HEK293 (cell line): ENCODE measurements at regions not wholly inside any gene's neighbourhood (a gene's known extent, or its start where the extent isn't known, plus 50 kb on each side); places are given as distances from the start of the nearest gene placed in this dataset.

Source experiments
- CTCF ChIA-PET: fragments of 350-600 bp; formaldehyde crosslinking; extraction: SDS; loops from one replicate; lab custom pipeline; 2021; ENCODE audit warnings: antibody characterized with exemption; lab: Yijun Ruan, JAX
- POLR2A ChIA-PET: fragments of 300-600 bp; formaldehyde crosslinking; extraction: SDS; loops from one replicate; lab custom pipeline; 2020; ENCODE audit warnings: antibody characterized with exemption, inconsistent platforms; lab: Yijun Ruan, JAX
- H3K27ac ChIP-seq: fragments of 200-500 bp; sonication (Bioruptor generic); 2 replicates; pipeline ENCODE4 v1.5.1; 2014; ENCODE audit warnings: low read depth, low read length, control low read depth, inconsistent platforms; ENCODE audit errors: extremely low read depth
- H3K36me3 ChIP-seq, 2 experiments: fragments of 200-500 bp in 1 of 2; sonication (Bioruptor generic) in 1 of 2; 1 replicate in 1 of 2; 2 replicates in 1 of 2; pipeline ENCODE4 v1.5.1; 2014 to 2017; ENCODE audit warnings: inconsistent platforms in 2 of 2, low read length in 2 of 2; ENCODE audit not compliant: control insufficient read depth in 2 of 2, insufficient read depth in 1 of 2
- H3K4me1 ChIP-seq: fragments of 200-500 bp; sonication (Bioruptor generic); 2 replicates; pipeline ENCODE4 v1.5.1; 2014; ENCODE audit warnings: mild to moderate bottlenecking, low read length, inconsistent platforms; ENCODE audit not compliant: control insufficient read depth, insufficient read depth
- H3K4me3 ChIP-seq: 2 replicates; pipeline ENCODE4 v1.5.1; 2011; ENCODE audit warnings: low read depth, mild to moderate bottlenecking, control low read depth, low read length, moderate library complexity
- H3K9me3 ChIP-seq: fragments of 200-500 bp; sonication (Bioruptor generic); 2 replicates; pipeline ENCODE4 v1.5.1; 2014; ENCODE audit warnings: low read depth, low read length, inconsistent platforms; ENCODE audit not compliant: control insufficient read depth, insufficient read depth
- GLI2 ChIP-seq: fragments of 450-650 bp; formaldehyde crosslinking; IDR thresholded peaks from 2 replicates; pipeline ENCODE4; 2017; ENCODE audit warnings: missing biosample characterization, missing genetic modification characterization, low read depth, borderline replicate concordance
- GLI4 ChIP-seq: fragments of 450-650 bp; formaldehyde crosslinking; IDR thresholded peaks from 2 replicates; pipeline ENCODE4 v1.5.1; 2016; ENCODE audit warnings: missing biosample characterization, missing genetic modification characterization
- GLIS2 ChIP-seq: fragments of 450-650 bp; formaldehyde crosslinking; IDR thresholded peaks from 2 replicates; pipeline ENCODE4 v1.5.1; 2016; ENCODE audit warnings: missing biosample characterization, missing genetic modification characterization
- PATZ1 ChIP-seq: fragments of 450-650 bp; formaldehyde crosslinking; IDR thresholded peaks from 2 replicates; pipeline ENCODE4 v1.5.1; 2016; ENCODE audit warnings: missing biosample characterization, missing genetic modification characterization
- PRDM1 ChIP-seq: fragments of 450-650 bp; formaldehyde crosslinking; IDR thresholded peaks from 2 replicates; pipeline ENCODE4; 2016; ENCODE audit warnings: missing biosample characterization, missing genetic modification characterization
- SCRT2 ChIP-seq: fragments of 450-650 bp; formaldehyde crosslinking; IDR thresholded peaks from 2 replicates; pipeline ENCODE4 v1.5.1; 2016; ENCODE audit warnings: missing biosample characterization, missing genetic modification characterization
- SETDB1 ChIP-seq: IDR thresholded peaks from one replicate; pipeline ENCODE4 v1.6.1; 2017; ENCODE audit warnings: mild to moderate bottlenecking, low read length, moderate library complexity, mixed read lengths; ENCODE audit not compliant: insufficient read length
- ZEB2 ChIP-seq: fragments of 450-650 bp; formaldehyde crosslinking; IDR thresholded peaks from 2 replicates; pipeline ENCODE4 v1.5.1; 2016; ENCODE audit warnings: missing biosample characterization, missing genetic modification characterization
- ZIC2 ChIP-seq: fragments of 450-650 bp; formaldehyde crosslinking; IDR thresholded peaks from 2 replicates; pipeline ENCODE4 v1.5.1; 2016; ENCODE audit warnings: missing biosample characterization, missing genetic modification characterization
- ZNF169 ChIP-seq: fragments of 450-650 bp; formaldehyde crosslinking; IDR thresholded peaks from 2 replicates; pipeline ENCODE4 v1.5.1; 2016; ENCODE audit warnings: missing biosample characterization, missing genetic modification characterization
- ZNF302 ChIP-seq: fragments of 450-650 bp; formaldehyde crosslinking; IDR thresholded peaks from 2 replicates; pipeline ENCODE4 v1.5.1; 2016; ENCODE audit warnings: missing biosample characterization, missing genetic modification characterization, low read depth
- ZNF514 ChIP-seq: fragments of 450-650 bp; formaldehyde crosslinking; IDR thresholded peaks from 2 replicates; pipeline ENCODE4 v1.5.1; 2016; ENCODE audit warnings: missing biosample characterization, missing genetic modification characterization
- ZNF530 ChIP-seq: fragments of 450-650 bp; formaldehyde crosslinking; IDR thresholded peaks from 2 replicates; pipeline ENCODE4 v1.5.1; 2016; ENCODE audit warnings: low read depth, missing biosample characterization, missing genetic modification characterization
- ZNF548 ChIP-seq: fragments of 450-650 bp; formaldehyde crosslinking; IDR thresholded peaks from 2 replicates; pipeline ENCODE4 v1.5.1; 2016; ENCODE audit warnings: missing biosample characterization, missing genetic modification characterization
- ZNF560 ChIP-seq: fragments of 450-650 bp; formaldehyde crosslinking; IDR thresholded peaks from 2 replicates; pipeline ENCODE4 v1.5.1; 2017; ENCODE audit warnings: missing biosample characterization, missing genetic modification characterization, borderline replicate concordance
- ZNF596 ChIP-seq: fragments of 450-650 bp; IDR thresholded peaks from 2 replicates; pipeline ENCODE4 v1.5.0; 2018; ENCODE audit warnings: missing biosample characterization, mild to moderate bottlenecking, missing genetic modification characterization, moderate library complexity
- ZNF623 ChIP-seq: fragments of 450-650 bp; formaldehyde crosslinking; IDR thresholded peaks from 2 replicates; pipeline ENCODE4 v1.5.1; 2016; ENCODE audit warnings: missing biosample characterization, missing genetic modification characterization
- ZNF654 ChIP-seq: fragments of 450-650 bp; formaldehyde crosslinking; IDR thresholded peaks from 2 replicates; pipeline ENCODE4 v1.5.1; 2016; ENCODE audit warnings: low read depth, missing biosample characterization, missing genetic modification characterization
- ZNF707 ChIP-seq: fragments of 450-650 bp; formaldehyde crosslinking; IDR thresholded peaks from 2 replicates; pipeline ENCODE4 v1.5.1; 2016; ENCODE audit warnings: missing biosample characterization, missing genetic modification characterization
- ZNF768 ChIP-seq: fragments of 450-650 bp; formaldehyde crosslinking; IDR thresholded peaks from 2 replicates; pipeline ENCODE4 v1.5.1; 2018; ENCODE audit warnings: missing biosample characterization, mild to moderate bottlenecking, missing genetic modification characterization
- ZNF791 ChIP-seq: fragments of 450-650 bp; formaldehyde crosslinking; IDR thresholded peaks from 2 replicates; pipeline ENCODE4 v1.5.1; 2016; ENCODE audit warnings: missing biosample characterization, missing genetic modification characterization
- ZNF843 ChIP-seq: fragments of 450-650 bp; formaldehyde crosslinking; IDR thresholded peaks from 2 replicates; pipeline ENCODE4 v1.5.1; 2016; ENCODE audit warnings: missing biosample characterization, missing genetic modification characterization

GRCh38 chr11:31958076-31958735 lies 132.7 kb upstream of the RCN1 start:
- H3K36me3 ChIP-seq = no peaks in the 10 kb centered on the region
- H3K4me3 ChIP-seq = no peak overlapping the region
- no peaks in the 10 kb centered on the region for H3K4me1 ChIP-seq
- TF ChIP-seq GLI4 (tag by site-specific recombination) (no peak), ZIC2 (tag by site-specific recombination) (no peak), ZNF791 (tag by site-specific recombination) (no peak), ZNF530 (tag by site-specific recombination) (no peak), PRDM1 (peak; percentile 49), ZNF654 (tag by site-specific recombination) (peak; percentile 66), ZNF768 (tag by site-specific recombination) (peak; percentile 45; the same call in 1 of the 2 replicates), GLIS2 (no peak), ZNF596 (no peak)
- CTCF ChIA-PET = interaction anchor here (0.6 to 6.2 kb wide), 77 partner anchors 9 to 854 kb away, joined by 3 to 61 read pairs (median 5); no protein-coding TSS in a partner anchor
- no peak overlapping the region for H3K27ac ChIP-seq
- H3K9me3 ChIP-seq = no peaks in the 10 kb centered on the region
- POLR2A ChIA-PET = interaction anchor here (0.6 kb wide), 1 partner anchor 468 kb away, joined by 4 read pairs; no protein-coding TSS in a partner anchor

DNA sequence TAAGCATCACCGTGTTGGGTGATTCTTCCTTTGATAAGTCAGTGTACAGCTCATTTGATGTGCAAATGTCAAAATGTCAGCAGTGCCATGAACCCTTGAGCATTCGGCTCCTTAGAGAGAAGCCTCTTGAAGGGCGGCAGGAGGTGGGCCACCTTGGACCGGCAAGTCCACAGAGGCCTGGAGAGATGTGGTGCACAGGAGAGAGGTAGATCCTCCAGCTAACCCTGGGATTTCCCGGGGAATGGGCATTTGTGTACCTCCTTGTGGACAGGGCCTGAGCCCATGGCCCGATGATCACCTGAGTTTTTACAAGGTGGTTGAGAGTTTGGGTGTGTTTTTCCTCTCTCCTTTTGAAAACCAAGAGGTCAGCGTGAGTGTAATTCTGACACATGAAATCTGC lies 133.2 kb upstream of the RCN1 start:
- CTCF ChIA-PET = interaction anchor here (0.6 to 6.2 kb wide), 65 partner anchors 9 to 850 kb away, joined by 3 to 61 read pairs (median 6); no protein-coding TSS in a partner anchor
- Histone ChIP-seq H3K9me3 (no peaks in the 10 kb centered on the region), H3K27ac (no peak overlapping the region), H3K4me3 (no peak overlapping the region), H3K36me3 (no peaks in the 10 kb centered on the region), H3K4me1 (no peaks in the 10 kb centered on the region)
- no peak for TF ChIP-seq ZNF707 (tag by site-specific recombination)
- POLR2A ChIA-PET = interaction anchor here (0.6 kb wide), 1 partner anchor 468 kb away, joined by 4 read pairs; no protein-coding TSS in a partner anchor

GRCh38 chr11:31956310-31956709 lies 134.6 kb upstream of the RCN1 start:
- Histone ChIP-seq H3K4me1 (no peaks in the 10 kb centered on the region), H3K4me3 (no peak overlapping the region), H3K9me3 (no peaks in the 10 kb centered on the region), H3K27ac (no peak overlapping the region), H3K36me3 (no peaks in the 10 kb centered on the region)
- TF ChIP-seq ZNF843 (tag by site-specific recombination) (no peak), GLI2 (tag by site-specific recombination) (no peak), PATZ1 (tag by site-specific recombination) (no peak), SETDB1 (no peak), SCRT2 (tag by site-specific recombination) (no peak), ZNF623 (tag by site-specific recombination) (no peak), ZNF548 (no peak), ZNF560 (no peak), ZNF514 (tag by site-specific recombination) (no peak), ZNF302 (tag by site-specific recombination) (no peak), ZNF169 (tag by site-specific recombination) (no peak), ZEB2 (tag by site-specific recombination) (no peak)
- POLR2A ChIA-PET = interaction anchor here (0.5 kb wide), 1 partner anchor 244 kb away, joined by 3 read pairs; no protein-coding TSS in a partner anchor
- CTCF ChIA-PET = interaction anchor here (0.6 to 6.2 kb wide), 8 partner anchors 17 to 959 kb away, joined by 3 to 61 read pairs (median 4); no protein-coding TSS in a partner anchor
